MCF 10A (cell line): ENCODE measurements at regions not wholly inside any gene's neighbourhood (a gene's known extent, or its start where the extent isn't known, plus 50 kb on each side); places are given as distances from the start of the nearest gene placed in this dataset.

ENCODE experiments used
- BruUV-seq: library from RNA; stranded (reverse); fragments of 400-500 nt; replicated peaks from 2 replicates; lab custom pipeline; 2021; lab: Mats Ljungman, UMichigan
- CTCF ChIA-PET: fragments of 300-600 bp; sonication (Branson Sonifier 250); formaldehyde crosslinking; extraction: SDS; loops from one replicate; lab custom pipeline; 2021; ENCODE audit warnings: antibody characterized with exemption, inconsistent platforms; lab: Yijun Ruan, JAX
- POLR2A ChIA-PET: fragments of 300-600, 350-650 bp; sonication (Branson Sonifier 250); formaldehyde crosslinking; extraction: SDS; loops from one replicate; lab custom pipeline; 2020; ENCODE audit warnings: antibody characterized with exemption, inconsistent platforms; lab: Yijun Ruan, JAX
- DNase-seq: peaks from one replicate; pipeline ENCODE4 v3.0.0-alpha.2; 2018; ENCODE audit not compliant: unreplicated experiment
- H3K27ac Mint-ChIP-seq: one replicate; pipeline ENCODE4 v1.8.0; 2022; ENCODE audit warnings: mild to moderate bottlenecking, low read depth, mixed read lengths; ENCODE audit not compliant: unreplicated experiment
- H3K27me3 Mint-ChIP-seq: one replicate; pipeline ENCODE4 v1.8.0; 2022; ENCODE audit warnings: mixed read lengths; ENCODE audit not compliant: insufficient read depth, unreplicated experiment
- H3K36me3 Mint-ChIP-seq: one replicate; pipeline ENCODE4 v1.8.0; 2022; ENCODE audit warnings: mild to moderate bottlenecking, moderate library complexity, mixed read lengths; ENCODE audit not compliant: insufficient read depth, unreplicated experiment
- H3K4me1 Mint-ChIP-seq: one replicate; pipeline ENCODE4 v1.8.0; 2022; ENCODE audit warnings: mixed read lengths; ENCODE audit not compliant: insufficient read depth, unreplicated experiment
- H3K4me3 Mint-ChIP-seq: one replicate; pipeline ENCODE4 v1.8.0; 2022; ENCODE audit warnings: mild to moderate bottlenecking, moderate library complexity, mixed read lengths; ENCODE audit not compliant: unreplicated experiment
- H3K9me3 Mint-ChIP-seq: one replicate; pipeline ENCODE4 v1.8.0; 2022; ENCODE audit warnings: mixed read lengths; ENCODE audit not compliant: unreplicated experiment
- intact Hi-C: fragments of 100-400 bp; cut with micrococcal nuclease; formaldehyde crosslinking; loops from 2 replicates; pipeline ENCODE4 v1.14.1; 2022
- TF ChIP-seq, protein P1 (sequence below): fragments of 200-600 bp; IDR thresholded peaks from one replicate; pipeline ENCODE4 v1.8.0; 2022; ENCODE audit warnings: antibody characterized with exemption, mild to moderate bottlenecking; ENCODE audit not compliant: unreplicated experiment

- H3K27ac Mint-ChIP-seq: no peak overlapping the region
- POLR2A ChIA-PET: no interaction called here
Observed at GRCh38 chr3:76047368-76047767, 262.0 kb upstream of the ZNF717 start.

DNA sequence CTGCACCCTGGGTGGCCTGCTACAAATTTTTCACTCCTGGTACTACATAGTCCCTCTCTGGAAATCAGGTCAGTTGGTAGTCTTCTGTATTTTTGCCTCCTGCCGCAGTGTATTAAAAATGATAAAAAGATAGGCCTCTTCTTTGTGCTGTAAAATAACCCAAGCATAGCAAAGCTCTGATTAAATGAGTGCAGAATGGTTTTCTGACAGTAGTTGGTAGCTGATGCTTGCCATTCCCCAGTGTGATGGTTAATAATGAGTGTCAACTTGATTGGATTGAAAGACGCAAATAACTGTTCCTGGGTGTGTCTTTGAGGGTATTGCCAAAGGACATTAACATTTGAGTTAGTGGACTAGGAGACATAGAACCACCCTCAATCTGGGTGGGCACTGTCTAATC is 264.4 kb upstream of the ZNF717 start:
- ChIA-PET CTCF (no interaction called here), POLR2A (no interaction called here)
- H3K4me3 Mint-ChIP-seq: no peak overlapping the region
- intact Hi-C loops: no loop called here
- H3K27ac Mint-ChIP-seq: no peak overlapping the region
- TF ChIP-seq, protein P1, sequence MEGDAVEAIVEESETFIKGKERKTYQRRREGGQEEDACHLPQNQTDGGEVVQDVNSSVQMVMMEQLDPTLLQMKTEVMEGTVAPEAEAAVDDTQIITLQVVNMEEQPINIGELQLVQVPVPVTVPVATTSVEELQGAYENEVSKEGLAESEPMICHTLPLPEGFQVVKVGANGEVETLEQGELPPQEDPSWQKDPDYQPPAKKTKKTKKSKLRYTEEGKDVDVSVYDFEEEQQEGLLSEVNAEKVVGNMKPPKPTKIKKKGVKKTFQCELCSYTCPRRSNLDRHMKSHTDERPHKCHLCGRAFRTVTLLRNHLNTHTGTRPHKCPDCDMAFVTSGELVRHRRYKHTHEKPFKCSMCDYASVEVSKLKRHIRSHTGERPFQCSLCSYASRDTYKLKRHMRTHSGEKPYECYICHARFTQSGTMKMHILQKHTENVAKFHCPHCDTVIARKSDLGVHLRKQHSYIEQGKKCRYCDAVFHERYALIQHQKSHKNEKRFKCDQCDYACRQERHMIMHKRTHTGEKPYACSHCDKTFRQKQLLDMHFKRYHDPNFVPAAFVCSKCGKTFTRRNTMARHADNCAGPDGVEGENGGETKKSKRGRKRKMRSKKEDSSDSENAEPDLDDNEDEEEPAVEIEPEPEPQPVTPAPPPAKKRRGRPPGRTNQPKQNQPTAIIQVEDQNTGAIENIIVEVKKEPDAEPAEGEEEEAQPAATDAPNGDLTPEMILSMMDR: no peak
- DNase-seq: no peak
- no peaks in the 10 kb centered on the region for H3K27me3 Mint-ChIP-seq
- H3K4me1 Mint-ChIP-seq: peaks cover 6% of the 10 kb centered on the region
- no peaks in the 10 kb centered on the region for H3K9me3 Mint-ChIP-seq
- H3K36me3 Mint-ChIP-seq: no peaks in the 10 kb centered on the region
- BruUV-seq: no TSS peak

More at GRCh38 chr3:76047368-76047767, 262.0 kb upstream of the ZNF717 start:
- H3K27me3 Mint-ChIP-seq: no peaks in the 10 kb centered on the region
- CTCF ChIA-PET: interaction anchor here (0.6 to 0.7 kb wide), 2 partner anchors 10 to 217 kb away, joined by 3 to 4 read pairs; no protein-coding TSS in a partner anchor
- BruUV-seq: no TSS peak
- H3K4me1 Mint-ChIP-seq: peaks cover 6% of the 10 kb centered on the region
- no peak for DNase-seq
- no peaks in the 10 kb centered on the region for H3K9me3 Mint-ChIP-seq
- H3K36me3 Mint-ChIP-seq: no peaks in the 10 kb centered on the region
- no peak overlapping the region for H3K4me3 Mint-ChIP-seq
- TF ChIP-seq, protein P1: no peak
- intact Hi-C loops: no loop called here

- intact Hi-C loops: no loop called here
- ChIA-PET CTCF (no interaction called here), POLR2A (no interaction called here)
Observed at GRCh38 chr3:76051145-76051544, 265.8 kb upstream of the ZNF717 start.

DNA sequence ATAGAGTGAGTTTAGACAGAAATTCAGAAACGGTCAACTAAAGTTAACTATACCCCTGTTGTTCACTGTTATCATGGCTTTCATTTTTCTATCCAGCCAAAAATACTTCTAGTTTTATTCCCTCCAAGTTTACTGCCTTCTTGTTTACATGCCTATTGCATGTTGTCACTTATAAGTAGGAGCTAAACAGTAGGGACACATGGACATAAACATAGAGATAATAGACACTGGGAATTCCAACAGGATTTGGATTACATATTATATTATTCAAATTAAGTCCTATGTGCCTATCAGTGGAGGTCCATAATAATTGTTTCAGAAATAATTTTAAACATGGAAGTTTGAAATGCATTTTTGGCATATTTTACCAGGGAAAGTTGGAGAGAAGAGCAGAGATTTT is 269.1 kb upstream of the ZNF717 start:
- CTCF ChIA-PET: interaction anchor here (1.3 kb wide), 1 partner anchor 9 kb away, joined by 4 read pairs; no protein-coding TSS in a partner anchor
- H3K27ac Mint-ChIP-seq: no peak overlapping the region
- no peaks in the 10 kb centered on the region for H3K36me3 Mint-ChIP-seq
- H3K4me1 Mint-ChIP-seq: peaks cover 6% of the 10 kb centered on the region
- no TSS peak for BruUV-seq
- TF ChIP-seq, protein P1: no peak
- DNase-seq: no peak
- H3K27me3 Mint-ChIP-seq: no peaks in the 10 kb centered on the region
- no peak overlapping the region for H3K4me3 Mint-ChIP-seq
- intact Hi-C loops: no loop called here
- no peaks in the 10 kb centered on the region for H3K9me3 Mint-ChIP-seq
- POLR2A ChIA-PET: no interaction called here

More at GRCh38 chr3:76051145-76051544, 265.8 kb upstream of the ZNF717 start:
- Mint-ChIP-seq H3K27ac (no peak overlapping the region), H3K36me3 (no peaks in the 10 kb centered on the region), H3K27me3 (no peaks in the 10 kb centered on the region), H3K9me3 (no peaks in the 10 kb centered on the region), H3K4me1 (peaks cover 6% of the 10 kb centered on the region), H3K4me3 (no peak overlapping the region)
- no peak for DNase-seq
- no TSS peak for BruUV-seq
- TF ChIP-seq, protein P1: no peak
